Sigmoid colon (tissue), 3 donors: ENCODE measurements at regions not wholly inside any gene's neighbourhood (a gene's known extent, or its start where the extent isn't known, plus 50 kb on each side); places are given as distances from the start of the nearest gene placed in this dataset.

Experiments used
- CTCF ChIP-seq, 4 experiments: fragments of 450-650 bp in 3 of 4; fragments of 200-600 bp in 1 of 4; IDR thresholded peaks; one replicate each; pipeline ENCODE4 v1.5.1; 2016 to 2019; ENCODE audit warnings: antibody characterized with exemption in 4 of 4, mild to moderate bottlenecking in 3 of 4, moderate library complexity in 2 of 4
- POLR2A ChIP-seq, 2 donors: fragments of 450-650 bp; IDR thresholded peaks; one replicate each; pipeline ENCODE4 v1.6.1; 2016; ENCODE audit warnings: antibody characterized with exemption in 2 of 2, mild to moderate bottlenecking in 2 of 2, moderate library complexity in 2 of 2

- TF ChIP-seq CTCF (IDR thresholded peaks at IDR 0.05) (no peak), POLR2A (IDR thresholded peaks at IDR 0.05) (no peak)
These were observed 214.3 kb downstream of the SP3 start for GRCh38 chr2:173750831-173751230.
